SU-DHL-6 (cell line): ENCODE measurements at regions not wholly inside any gene's neighbourhood (a gene's known extent, or its start where the extent isn't known, plus 50 kb on each side); places are given as distances from the start of the nearest gene placed in this dataset.

ENCODE experiments used
- EZH2phosphoT487 ChIP-seq: fragments of 200-600 bp; sonication (generic), shearing (Covaris generic); conservative IDR thresholded peaks from 2 replicates; pipeline ENCODE4 v1.6.1; 2018; ENCODE audit warnings: mild to moderate bottlenecking, antibody characterized with exemption, low read length, moderate library complexity, mixed read lengths
- TF ChIP-seq, protein P1 (sequence below): fragments of 200-600 bp; sonication (generic); IDR thresholded peaks from one replicate; pipeline ENCODE4 v1.5.1; 2017; ENCODE audit warnings: antibody characterized with exemption, mild to moderate bottlenecking, low read length, moderate library complexity; ENCODE audit not compliant: insufficient read depth, poor library complexity, severe bottlenecking

GRCh38 chr15:26097216-26097615, 234.1 kb upstream of the ATP10A start:
- TF ChIP-seq, protein P1, sequence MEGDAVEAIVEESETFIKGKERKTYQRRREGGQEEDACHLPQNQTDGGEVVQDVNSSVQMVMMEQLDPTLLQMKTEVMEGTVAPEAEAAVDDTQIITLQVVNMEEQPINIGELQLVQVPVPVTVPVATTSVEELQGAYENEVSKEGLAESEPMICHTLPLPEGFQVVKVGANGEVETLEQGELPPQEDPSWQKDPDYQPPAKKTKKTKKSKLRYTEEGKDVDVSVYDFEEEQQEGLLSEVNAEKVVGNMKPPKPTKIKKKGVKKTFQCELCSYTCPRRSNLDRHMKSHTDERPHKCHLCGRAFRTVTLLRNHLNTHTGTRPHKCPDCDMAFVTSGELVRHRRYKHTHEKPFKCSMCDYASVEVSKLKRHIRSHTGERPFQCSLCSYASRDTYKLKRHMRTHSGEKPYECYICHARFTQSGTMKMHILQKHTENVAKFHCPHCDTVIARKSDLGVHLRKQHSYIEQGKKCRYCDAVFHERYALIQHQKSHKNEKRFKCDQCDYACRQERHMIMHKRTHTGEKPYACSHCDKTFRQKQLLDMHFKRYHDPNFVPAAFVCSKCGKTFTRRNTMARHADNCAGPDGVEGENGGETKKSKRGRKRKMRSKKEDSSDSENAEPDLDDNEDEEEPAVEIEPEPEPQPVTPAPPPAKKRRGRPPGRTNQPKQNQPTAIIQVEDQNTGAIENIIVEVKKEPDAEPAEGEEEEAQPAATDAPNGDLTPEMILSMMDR: no peak
- no peak for TF ChIP-seq EZH2phosphoT487
